Left hindlimb (tissue), 1 donor: ENCODE measurements at regions not wholly inside any gene's neighbourhood (a gene's known extent, or its start where the extent isn't known, plus 50 kb on each side); places are given as distances from the start of the nearest gene placed in this dataset.

Source experiments
- DNase-seq: peaks from one replicate; pipeline ENCODE4 v3.0.0-alpha.2; 2018

DNA sequence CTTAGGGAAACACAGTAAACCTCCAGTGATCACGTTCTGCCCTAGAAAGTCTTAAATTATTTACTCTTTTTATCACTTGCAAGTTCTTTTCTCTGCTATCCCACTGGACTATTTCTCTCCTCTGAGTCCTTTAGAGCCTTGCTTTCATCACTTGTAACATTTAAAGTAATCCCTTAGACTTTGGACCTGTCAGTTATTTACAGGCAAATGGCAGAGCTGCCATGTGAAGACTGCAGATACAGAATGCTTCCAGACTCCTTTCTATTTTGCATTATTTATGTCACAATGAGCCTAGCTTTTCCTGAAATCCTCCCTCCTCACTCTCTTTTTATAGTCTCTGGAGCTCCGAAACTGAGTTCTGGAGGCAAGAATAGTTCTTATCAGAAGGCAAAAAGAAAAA lies 325.6 kb upstream of the TRIB2 start:
- DNase-seq: no peak

DNA sequence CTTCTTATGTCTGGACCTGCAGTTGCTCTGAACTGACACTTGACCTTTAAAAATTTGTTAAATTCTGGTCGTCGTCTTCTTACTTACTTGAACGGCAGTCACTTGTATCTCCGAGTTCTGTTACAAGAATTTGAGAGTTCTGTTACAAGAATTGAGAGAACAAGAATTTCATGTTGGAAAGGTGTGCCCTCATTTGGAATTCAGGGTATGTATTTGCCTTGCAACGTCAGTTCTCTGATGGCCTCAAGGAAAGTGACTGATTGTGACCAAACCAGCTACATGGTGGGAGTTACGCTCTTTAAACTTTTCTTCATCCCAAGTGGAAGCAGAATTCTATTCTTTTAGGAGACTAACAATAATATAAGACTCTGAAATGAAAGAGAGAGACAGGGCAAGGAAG lies 320.0 kb upstream of the TRIB2 start:
- no peak for DNase-seq

DNA sequence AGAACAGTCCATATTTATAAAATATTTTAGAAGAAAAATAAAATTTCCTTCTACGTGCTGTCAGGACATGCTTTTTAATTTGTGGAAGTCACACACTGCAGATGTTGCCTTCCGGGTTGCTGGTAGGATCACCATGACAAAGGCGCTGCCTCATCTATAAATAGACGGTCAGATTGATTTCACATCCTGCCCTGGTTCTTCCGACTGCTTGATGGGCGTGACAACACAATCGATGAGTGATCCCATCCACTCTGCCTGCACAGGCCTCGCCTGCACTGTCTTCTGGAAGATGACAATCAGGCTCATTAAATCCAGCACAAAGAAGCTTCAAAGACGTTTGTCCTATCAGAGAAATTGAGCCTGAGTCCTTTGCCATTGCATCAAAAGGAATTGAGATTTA lies 318.9 kb upstream of the TRIB2 start:
- peak; percentile 37 for DNase-seq

DNA sequence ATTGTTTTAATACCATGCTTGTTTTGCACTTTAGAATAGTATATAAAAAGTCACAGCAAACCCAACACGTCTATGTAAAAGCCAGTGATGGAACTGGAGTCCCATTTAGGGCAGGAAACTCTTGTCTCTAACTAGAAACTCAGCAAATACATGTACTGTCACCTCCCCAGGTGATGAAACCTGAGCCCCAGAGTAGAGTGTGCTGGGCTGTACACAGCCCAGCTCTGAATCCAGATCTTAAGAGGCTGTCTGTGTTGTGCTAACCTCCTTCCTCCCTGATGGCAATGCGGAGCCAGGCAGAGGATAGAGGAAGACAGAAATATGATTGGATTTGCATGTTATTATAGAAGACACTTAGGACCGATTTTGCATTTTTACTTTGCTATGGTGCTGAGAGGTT lies 317.5 kb upstream of the TRIB2 start:
- DNase-seq: no peak

DNA sequence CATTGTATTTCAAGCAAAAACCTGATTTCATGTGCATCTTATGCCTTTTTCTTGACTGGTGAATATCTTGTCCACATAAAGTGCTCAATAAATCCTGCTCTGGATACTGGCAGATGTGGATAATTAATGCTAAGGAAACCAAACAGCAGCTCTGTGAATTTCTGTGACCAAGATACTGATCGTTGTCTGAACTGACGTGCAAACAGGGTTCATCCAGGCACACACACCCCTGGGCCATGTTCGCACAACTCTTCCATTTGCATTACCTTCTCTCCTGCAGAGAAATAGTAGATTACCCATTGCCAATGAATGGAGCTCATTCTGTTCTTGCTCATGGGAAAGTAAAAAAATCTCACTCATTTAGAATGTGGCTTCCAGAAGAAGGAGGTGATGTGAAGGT lies 316.2 kb upstream of the TRIB2 start:
- no peak for DNase-seq

DNA sequence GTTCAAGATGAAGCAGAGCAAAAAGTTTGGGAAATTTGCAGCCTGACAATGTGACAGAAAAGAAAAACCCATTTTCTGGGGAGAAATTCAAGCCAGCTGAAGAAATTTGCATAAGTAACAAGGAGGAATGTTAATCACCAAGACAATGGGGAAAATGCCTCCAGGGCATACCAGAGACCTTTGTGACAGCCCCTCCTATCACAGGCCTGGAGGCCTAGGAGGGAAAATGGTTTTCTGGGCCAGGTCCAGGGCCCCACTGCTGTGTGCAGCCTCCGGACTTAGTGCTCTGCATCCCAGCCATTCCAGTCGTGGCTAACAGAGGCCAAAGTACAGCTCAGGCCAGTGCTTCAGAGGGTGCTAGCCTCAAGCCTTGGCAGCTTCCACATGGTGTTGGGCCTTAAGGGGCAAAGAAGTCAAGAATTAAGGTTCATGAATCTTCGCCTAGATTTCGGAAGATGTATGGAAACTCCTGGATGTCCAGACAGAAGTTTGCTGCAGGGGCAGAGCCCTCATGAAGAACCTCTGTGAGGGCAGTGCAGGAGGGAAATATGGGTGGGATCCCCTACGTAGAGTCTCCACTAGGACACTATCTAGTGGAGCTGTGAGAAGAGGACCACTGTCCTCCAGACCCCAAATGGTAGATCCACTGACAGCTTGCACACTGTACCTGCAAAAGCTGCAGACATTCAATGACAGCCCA lies 314.1 kb upstream of the TRIB2 start:
- no peak for DNase-seq

DNA sequence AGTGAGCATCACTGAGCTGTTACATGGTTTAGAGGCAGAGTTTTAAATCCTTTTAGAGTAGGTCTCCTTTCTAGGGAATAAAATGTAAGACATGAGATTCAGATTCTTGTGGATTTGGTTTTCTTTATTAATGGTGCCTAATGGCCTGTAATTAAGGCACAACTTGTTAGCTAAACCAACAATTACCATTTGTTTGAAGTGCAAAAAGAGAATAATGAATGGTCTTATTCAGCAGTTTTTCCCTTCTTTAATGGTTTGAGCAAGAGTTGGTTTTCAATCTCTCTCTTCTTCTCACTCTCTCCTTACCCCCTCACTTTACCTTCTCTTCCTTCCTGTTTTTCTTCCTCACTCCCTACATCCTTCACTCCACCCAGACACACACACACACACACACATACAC lies 312.2 kb upstream of the TRIB2 start:
- no peak for DNase-seq

DNA sequence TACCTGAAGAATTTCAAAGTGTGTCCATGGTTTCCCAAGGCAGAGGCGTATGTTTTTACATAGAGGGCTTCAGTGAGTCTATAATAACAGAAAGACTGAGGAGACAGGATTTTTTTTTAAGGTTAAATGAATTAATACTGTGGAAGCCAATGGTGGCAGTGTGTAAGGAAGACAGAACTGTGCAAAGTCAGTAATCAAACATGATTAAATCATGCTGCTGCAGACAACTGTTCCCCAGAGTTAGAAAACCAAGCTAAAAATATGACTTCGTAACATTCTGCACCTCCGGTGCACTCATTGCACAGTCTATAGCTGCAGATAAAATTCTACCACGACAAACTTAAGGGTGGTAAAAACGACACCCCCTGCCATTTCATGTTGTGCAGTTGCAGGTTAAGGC lies 309.6 kb upstream of the TRIB2 start:
- DNase-seq: no peak

DNA sequence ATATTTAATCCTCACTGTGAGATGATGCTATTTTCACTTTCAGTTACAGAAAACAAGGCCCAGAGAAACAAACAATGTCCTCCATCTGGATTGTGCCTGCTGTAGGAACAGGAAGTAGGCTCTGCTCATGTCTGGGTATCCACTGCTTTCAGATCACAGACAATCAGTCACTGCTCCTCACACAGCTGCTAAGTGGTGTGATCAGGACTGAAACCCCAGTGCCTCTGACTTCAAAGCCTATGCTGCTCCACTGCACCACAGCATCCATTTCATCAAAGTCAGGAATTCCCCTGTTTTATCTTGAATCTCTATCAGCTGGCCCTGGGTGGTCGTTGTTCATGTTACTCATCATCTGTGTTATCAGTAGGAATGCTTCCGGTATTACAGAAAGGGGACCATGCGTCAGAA lies 303.8 kb upstream of the TRIB2 start:
- no peak for DNase-seq

DNA sequence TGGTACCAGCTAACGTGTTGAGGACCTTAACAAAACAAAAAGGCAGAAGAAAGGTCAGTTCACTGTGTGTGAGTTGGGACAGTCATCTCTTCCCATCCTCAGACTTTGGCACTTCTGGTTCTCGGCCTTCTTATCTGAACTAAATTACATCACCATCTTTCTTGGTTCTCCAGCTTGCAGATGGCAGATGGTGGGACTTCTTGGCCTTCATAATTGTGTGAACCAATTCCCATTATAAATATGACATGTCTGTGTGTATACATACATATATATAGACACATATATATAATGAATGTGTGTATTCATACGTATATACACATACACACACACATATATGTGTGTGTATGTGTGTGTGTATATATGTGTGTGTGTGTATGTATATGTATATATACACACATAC lies 301.2 kb upstream of the TRIB2 start:
- DNase-seq: no peak

DNA sequence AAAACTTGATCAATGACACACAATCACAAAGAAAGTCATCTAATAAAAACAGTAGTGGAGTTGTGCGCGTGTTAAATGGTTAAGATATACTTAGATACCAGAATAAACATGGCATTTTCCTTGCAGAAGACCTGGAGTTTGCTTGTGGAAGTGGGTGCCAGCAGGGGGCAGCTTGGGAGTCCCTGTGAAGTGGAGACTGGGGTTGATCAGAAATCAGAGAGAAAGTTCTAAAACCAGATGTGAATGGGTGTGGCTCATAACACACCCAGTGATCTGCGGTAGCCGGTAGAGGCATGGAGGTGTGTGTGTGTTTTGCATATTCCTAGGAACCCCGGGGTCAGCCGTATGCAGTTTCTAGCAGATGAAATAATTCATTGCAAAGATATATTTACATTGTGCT lies 300.1 kb upstream of the TRIB2 start:
- no peak for DNase-seq

DNA sequence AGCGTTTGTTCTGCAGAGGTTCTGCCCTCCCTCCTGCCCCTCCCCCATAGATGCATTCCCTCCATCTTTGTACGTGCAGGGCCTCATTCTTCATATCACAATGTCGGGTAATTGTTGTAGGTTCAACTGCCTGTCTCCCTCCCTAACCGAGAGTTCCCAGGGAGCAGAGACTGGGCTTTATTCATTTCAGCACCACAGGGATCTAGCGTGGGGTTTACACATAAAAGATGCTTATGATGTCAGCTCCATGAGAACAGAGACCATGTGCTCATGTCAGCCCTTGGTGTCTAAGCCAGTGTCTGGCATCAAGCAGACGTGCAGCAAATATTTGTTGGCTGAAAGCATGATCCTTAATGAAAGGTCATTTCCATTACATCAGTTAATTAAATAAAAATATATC lies 298.9 kb upstream of the TRIB2 start:
- DNase-seq: no peak

DNA sequence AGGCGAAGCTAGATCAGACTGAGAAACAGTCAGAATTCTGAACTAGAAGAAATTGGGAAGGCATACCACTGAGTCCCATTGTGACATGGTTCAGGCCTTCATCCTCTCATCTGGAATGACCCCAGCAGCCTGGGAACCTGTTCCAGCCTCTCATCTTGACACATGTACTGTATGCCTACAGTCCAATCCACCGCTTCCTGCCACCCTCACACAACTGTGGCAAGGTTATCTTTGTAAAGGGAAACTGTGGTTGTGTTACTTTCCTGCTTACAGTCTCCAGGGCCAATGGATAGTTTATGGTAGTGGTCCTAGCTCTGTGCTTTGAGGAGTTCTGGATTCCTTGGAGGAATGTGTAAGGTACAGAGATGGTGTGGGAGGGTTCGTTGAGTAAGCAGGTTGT lies 296.9 kb upstream of the TRIB2 start:
- DNase-seq: no peak

DNA sequence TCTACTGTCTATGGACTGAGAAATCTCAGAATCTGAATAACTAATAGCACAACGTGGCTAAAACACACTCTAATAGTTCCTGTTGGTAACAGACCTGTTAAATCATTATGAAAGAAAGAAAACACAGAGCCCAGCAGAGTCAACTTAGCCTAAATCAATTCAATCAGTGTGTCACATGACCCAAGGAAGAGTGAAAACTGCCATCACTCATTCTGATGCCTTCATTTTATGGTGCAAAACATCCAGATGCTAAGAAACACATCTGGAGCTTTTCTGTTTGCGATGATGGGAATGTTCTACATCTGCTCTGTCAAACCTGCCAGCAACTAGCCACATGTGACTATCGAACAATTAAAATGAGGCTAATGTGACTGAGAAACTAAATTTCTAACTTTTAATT lies 295.7 kb upstream of the TRIB2 start:
- no peak for DNase-seq

DNA sequence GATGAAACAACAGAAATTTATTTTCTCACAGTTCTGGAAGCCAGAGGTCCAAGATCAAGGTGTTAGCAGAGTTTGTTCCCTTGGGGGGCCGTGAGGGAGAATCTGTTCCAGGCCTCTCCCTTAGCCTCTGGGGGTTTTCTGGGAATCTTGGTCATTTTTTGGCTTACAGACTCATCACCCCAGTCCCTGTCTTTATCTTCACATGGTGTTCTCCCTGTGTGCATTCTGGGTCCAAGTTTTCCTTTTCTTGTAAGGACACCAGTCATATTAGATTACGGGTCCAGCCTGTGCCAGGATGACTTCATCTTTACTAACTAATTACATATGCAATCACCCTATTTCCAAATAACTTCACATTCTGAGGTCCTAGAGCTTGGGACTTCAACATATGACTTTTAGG lies 292.5 kb upstream of the TRIB2 start:
- no peak for DNase-seq

DNA sequence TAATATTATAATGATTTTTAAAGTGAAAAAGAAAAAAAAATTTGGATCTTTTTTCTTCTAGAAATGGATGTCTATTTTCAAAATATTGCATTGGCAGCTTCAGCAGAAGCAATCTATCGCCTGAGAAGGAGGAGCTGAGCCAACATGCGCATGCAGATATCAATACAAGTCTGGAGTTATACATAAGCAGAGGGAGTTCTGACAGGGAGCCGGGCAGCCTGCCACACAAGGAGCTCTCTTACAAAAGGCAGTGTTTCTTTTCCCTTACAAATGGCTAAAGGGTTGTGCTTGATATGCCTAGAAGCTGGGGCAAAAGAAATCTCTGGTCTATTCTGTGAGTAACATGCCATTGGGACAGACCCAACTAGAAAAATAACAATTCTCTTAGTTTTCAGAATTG lies 291.9 kb upstream of the TRIB2 start:
- DNase-seq: no peak

DNA sequence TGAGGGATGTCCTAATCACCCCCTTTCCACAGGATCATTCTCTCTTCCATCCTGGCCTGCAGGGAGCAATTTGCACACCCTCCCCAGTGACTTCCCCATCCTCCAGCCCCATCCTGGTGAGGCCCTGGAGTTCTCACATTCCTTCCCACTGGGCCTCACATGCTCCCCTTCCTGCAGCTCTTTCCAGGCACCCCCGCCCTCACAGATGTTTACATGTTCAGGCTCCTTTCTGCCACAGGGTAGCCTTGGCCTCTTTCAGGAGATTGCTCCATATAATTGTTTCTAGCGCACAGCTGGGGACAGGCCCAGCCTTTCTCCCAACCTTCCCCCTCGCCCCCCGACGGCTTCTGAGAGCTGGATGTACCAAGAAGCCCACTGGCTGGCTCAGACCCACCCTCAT lies 288.4 kb upstream of the TRIB2 start:
- DNase-seq: no peak

DNA sequence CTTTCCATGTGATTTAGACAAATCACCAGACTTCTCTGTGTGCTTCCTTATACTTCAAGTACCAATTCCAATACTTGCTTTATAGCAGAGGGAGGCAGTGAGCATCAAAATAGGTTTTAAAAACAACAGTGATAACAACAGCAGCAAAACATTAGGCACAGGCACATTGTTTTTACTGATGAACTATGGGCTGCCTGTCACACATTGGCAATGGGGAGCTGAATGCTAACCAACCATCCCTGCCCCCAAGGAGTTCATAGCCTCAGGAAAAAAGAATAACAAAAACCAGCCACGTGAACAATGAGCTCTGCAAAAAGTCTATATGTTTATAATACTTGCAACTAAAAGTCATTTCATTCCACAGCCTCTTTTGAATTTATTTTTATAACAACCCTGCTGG lies 287.9 kb upstream of the TRIB2 start:
- no peak for DNase-seq

DNA sequence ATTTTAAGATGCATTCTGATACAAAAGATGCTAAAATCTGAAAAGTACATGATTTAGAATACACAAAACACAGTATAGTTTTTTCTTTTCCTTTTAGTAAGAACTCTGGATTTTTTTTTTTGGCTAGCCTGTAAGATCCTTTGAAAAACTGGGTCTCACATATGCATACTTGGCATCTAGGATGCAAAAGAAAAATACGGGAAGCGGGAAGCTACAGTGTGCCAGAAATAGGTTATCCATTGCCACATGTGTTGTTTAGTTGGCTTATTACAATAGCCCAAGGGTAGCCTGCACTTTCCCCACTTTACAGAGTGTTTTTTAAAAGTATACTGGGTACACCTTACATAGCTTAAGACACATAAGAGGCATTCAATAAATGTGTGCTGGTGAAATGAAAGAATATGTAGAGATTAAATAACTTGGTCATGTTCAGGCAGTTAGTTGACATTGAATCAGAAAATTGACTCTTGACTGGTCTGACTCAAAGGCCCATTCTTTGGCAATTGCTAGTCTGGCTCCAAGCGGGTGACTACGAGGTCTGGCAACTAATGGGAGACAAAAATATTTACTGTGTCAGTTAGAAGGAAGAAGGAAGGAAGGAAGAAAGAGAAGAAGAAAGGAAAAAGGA lies 286.8 kb upstream of the TRIB2 start:
- no peak for DNase-seq

DNA sequence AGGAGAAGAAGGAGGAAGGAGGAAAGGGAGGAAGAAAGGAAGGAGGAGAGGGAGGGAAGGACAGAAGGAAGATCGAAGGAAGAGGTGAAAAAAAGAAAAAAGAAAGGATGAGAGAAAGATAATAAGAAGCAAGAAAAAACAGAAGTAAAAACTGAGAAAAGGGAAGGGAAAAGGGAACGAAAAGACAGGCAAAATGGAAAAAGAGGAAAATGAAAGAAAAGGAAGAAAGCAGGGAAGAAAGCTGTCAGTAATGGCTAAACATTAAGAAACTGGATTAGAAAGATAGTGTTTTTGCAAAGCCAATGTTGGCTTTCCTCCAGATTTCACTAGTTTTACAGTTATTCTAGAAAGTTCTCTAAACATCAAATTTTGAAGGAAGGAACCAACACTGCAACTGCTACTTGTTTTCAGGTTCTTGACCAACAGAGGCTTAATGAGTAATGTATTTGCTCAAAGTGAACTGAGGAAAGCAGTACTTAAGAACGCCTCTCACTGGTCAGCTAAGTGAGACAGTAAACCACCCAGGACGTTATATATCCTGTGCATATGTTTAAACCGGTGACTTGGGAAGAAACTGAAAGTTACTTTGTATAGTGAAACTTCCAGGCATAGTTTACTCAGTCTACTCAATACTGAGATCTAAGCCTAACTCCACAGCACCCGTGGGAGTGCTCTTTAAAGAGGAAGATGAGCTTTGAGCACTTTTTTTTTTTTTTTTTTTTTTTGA lies 286.2 kb upstream of the TRIB2 start:
- DNase-seq: no peak

DNA sequence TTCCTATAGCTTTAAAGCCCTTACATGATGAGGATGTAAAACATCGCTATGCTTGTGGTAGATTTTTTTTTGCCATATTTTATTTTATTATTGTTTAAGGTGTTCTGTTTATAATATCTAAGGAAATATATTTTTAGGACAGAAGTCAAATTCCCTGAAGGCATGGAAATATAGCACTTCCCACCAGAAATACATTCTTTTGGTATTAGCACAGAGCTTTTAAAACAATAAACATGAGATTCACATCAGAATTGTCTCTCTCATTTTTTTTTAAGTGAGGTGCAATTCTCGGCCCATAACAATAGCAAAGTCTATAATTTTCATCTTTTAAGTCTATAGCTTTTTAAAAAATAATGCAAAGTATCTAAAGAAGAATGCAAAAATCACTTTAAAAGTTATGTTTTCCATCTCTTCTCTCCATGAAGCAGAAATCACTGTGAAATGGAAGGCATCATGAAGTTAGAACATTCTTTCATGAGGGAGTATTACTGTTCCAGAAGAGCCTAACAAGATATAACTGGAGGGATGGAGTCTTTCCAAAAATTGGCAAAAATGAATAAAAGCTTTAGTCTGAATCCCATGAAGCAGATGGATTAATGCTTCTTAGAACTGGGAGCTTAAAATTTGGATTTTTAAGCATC lies 283.6 kb upstream of the TRIB2 start:
- DNase-seq: no peak

DNA sequence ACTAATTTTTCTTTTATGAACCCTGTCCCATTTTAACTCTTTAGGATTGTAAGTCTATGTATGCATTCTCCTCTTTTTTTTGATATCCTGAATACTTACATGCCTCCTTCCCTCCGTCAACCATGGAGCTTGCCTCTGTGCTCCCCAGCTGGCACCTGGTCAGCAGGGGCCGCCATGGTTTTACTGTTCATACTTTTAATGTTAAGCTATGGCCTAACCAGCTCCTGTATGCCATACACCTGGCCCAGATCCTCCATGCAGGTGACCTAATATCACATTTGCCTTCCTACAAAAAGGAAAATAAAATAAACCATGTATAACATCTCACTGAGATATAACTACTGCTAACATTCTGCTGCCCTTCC lies 283.1 kb upstream of the TRIB2 start:
- DNase-seq: no peak

DNA sequence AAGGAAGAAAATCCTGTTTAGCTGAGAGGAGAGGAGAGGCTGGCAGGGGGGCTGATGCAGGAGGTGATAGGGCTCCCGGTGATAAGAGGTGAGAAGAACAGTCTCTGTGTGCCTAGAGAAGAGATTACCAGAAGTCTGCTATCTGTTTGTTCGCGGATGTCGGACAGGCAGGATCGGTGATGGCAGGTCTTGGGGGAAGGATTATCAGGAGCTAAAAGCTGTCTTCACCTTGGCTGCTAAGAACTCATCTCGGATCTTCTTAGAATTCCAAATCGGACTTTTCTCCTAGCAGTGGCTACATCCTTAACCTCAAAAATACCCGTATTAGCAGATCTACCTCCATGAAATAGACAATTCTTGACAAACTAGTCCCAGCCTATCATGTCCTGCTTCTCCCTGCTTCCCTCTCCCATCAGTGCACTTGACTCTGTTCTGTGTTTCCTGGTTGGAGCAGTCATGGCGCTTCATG lies 282.1 kb upstream of the TRIB2 start:
- no peak for DNase-seq
